Prostate gland (tissue), 2 donors: ENCODE measurements at regions not wholly inside any gene's neighbourhood (a gene's known extent, or its start where the extent isn't known, plus 50 kb on each side); places are given as distances from the start of the nearest gene placed in this dataset.

ENCODE experiments used
- POLR2A ChIP-seq: fragments of 450-650 bp; IDR thresholded peaks from one replicate; pipeline ENCODE4 v1.6.1; 2016; ENCODE audit warnings: antibody characterized with exemption, mild to moderate bottlenecking
- TF ChIP-seq, protein P1 (sequence below), 4 experiments: fragments of 200-600 bp in 2 of 4; fragments of 450-650 bp in 2 of 4; sonication (generic) in 2 of 4; IDR thresholded peaks; 1 replicate in 3 of 4; 2 replicates in 1 of 4; pipeline ENCODE4 v1.5.1; 2016 to 2019; ENCODE audit warnings: antibody characterized with exemption in 4 of 4, mild to moderate bottlenecking in 2 of 4, moderate library complexity in 2 of 4

DNA sequence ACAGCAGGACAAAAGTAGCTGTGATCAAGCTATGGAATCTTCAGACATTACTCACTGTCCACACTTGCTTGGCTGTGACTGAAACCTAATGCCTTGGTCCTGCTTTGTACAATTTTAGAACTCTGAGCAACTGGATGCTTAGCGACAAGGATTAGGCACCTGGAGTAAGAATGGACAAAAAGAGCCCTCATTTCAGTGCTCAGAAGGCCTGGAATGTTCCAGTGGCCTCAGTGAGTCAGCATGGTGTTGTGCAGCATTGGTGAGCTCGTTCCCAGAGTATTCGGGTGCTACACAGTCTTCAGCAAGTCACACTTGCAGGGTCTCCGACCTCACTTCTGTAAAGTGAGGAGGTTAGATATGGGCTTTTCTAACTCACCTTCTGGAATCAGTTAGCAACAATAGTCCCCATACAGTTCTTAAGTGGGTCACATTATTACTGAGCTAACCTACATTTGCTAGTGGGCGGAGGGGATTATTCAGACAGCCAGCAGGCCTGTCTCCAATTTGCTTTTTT lies 108.0 kb upstream of the MDM1 start:
- TF ChIP-seq POLR2A, result no peak
- TF ChIP-seq, protein P1, sequence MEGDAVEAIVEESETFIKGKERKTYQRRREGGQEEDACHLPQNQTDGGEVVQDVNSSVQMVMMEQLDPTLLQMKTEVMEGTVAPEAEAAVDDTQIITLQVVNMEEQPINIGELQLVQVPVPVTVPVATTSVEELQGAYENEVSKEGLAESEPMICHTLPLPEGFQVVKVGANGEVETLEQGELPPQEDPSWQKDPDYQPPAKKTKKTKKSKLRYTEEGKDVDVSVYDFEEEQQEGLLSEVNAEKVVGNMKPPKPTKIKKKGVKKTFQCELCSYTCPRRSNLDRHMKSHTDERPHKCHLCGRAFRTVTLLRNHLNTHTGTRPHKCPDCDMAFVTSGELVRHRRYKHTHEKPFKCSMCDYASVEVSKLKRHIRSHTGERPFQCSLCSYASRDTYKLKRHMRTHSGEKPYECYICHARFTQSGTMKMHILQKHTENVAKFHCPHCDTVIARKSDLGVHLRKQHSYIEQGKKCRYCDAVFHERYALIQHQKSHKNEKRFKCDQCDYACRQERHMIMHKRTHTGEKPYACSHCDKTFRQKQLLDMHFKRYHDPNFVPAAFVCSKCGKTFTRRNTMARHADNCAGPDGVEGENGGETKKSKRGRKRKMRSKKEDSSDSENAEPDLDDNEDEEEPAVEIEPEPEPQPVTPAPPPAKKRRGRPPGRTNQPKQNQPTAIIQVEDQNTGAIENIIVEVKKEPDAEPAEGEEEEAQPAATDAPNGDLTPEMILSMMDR (IDR thresholded peaks at IDR 0.05), result no peak
